ENCODE measurements at regions not wholly inside any gene's neighbourhood (a gene's known extent, or its start where the extent isn't known, plus 50 kb on each side); places are given as distances from the start of the nearest gene placed in this dataset.
"Not testable (repeated sequence)": the region's sequence is repeated elsewhere in the genome, so short reads cannot be mapped to it uniquely, and the experiment has no call there.

DNA sequence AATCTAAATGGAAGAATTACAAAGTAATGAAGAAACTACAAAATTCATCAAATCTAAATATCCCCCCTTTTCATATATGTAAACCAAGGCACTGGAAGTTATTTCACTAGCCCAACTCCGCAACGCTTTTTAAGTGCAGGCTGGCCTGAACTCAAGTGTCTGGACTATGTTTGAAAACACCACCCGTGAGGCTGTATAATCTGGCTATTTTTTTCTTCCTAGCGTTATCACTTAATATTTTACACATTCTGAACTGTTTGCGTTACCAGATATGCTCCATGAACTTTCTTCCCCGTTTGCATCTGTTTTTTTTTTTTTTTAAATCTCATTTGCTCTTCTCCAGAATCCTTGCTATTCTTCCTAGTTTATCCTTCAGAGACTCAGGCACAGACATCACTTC, 619.5 kb upstream of the CBLB start:
- DNase-seq: no peak

DNA sequence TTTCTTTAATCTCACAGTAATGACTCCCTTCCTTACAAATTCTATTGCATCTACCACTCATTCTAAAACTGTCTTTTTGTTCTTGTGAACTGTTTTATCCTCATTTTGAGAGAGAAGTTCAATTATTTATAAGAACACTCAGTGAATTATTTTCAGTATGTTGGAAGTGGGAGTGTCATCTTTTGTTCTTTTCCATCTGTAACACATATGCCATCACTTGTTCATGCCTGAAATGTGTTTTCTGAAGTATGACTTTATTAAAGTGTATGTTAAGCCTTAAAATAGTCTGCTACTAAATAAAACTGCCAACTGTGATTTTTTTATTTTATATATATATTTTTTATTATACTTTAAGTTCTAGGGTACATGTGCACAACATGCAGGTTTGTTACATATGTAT, 623.0 kb upstream of the CBLB start:
- no peak for DNase-seq

DNA sequence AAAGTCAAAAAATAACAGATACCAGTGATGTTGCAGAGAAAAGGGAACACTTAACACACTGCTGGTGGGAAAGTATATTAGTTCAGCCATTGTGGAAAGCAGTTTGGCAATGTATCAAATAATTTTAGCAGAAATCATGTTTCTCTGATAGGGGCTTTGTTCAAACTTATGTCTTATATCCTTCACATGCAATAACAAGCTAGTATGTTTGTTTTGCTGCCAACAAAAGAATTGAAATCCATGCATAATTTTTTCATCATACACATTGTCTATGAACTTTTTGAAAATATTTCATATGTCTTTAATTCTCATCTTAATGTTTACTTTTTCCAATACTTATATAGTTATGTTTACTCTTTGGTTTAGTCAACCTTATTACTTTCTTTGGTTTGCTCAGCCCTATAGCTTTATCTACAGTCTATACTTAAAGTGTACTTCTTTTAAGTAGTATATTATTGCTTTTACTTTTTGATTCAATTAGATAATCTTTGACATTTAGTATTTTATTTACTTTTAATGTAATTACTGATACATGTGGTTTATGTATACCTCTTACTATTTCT, 639.6 kb upstream of the CBLB start:
- DNase-seq: no peak

DNA sequence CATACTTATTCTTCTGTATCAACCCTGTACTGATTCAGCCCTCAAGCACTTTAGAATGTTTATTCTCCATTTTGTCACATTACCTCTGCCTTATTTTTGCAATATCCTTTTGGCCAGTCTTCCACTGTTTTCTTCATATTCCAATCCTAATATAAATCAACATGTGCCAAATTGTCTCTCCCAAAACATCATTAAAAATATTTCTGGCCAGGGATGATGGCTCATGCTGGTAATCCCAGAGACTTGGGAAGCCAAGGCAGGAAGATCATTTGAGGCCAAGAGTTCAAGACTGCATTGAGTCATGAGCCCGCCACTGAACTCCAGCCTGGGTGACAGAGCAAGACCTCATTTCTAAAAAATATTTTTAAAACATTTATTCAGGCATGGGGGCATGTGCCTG, 641.4 kb upstream of the CBLB start:
- DNase-seq: no peak

DNA sequence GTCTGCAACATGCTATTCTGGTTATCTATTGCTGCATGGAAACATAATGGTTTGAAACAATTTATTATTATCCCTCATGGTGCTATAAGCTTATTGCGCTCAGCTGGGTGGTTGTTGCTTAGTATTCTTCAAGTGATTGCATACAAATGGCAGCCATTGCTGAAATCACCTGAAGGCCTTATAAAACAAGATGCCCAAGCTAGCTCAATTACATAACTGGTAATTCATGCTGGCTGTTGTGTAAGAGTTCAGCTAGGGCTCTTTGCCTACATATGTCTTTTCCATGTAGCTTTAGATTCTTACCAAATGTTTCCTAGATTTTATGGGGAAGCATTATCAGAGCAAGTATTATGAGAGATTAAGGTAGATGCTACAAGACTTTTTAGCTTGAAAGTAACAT, 644.0 kb upstream of the CBLB start:
- DNase-seq: no peak

DNA sequence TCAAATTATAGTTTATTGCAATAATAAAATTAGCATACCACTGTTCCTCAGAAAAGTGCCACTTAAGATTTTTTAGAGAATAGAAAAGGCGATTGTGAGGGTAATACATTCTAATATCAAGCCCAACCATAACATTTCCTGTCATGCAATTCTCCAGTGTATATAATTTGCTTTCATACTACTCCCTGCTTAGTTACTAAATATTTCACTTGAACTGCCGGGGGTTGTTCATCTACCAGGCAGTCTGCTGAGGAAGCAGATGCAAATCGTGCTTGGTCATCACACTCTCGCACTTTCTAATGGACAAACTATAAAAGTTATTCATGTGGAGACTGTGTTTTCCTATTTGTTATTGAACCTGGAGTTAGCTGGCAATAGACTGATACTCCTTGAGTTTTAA, 645.6 kb upstream of the CBLB start:
- DNase-seq: no peak

DNA sequence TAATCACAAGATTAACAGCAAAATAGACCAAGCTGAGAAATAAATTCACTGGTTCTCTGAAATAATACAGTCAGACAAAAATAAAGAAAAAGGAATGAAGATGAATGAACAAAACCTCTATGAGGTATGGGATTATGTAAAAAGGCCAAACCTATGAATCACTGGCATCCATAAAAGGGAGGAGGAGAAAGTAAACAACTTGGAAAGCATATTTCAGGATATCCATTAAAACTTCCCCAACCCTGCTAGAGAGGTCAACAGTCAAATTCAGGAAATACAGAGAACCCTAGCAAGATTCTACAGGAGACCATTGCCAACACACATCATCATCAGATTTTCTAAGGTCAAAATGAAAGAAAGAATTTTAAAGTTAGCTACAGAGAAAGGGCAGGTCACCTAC, 649.7 kb upstream of the CBLB start:
- no peak for DNase-seq

DNA sequence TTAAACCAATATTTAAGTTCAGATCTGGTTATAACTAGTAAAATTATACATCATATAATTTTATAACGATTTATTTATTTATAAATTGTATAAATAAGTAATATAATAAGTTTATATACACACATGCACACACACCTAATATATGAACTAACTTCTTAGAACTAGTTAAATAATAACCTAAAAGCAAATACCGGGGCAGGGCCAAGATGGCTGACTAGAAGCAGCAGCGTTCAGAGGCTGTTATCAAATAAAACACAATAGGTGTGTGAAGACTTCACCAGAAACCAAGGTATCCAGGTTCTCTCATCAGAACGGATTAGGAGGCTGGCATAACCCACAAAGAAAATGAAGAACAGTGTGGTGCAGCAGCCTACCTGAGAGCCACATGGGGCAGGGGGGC, 653.6 kb upstream of the CBLB start:
- no peak for DNase-seq

DNA sequence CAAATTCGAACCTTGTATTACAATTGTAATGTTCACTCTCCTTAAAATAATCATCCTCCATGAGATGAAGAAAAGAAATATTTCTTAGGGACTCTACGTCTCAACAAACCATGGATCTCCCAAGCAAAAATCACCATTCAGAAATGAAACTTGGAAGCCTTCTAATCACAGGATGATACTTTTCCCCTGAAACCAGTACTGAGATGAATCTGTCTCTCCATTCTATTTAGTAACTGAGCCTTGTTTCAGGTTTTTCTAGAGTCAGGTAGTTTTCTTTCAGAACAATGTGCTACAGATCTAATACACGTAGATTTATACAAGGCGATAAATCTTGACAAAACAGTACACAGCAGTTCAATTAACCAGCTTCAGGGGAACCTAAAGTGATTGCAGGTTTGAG, 660.1 kb upstream of the CBLB start:
- DNase-seq: no peak

DNA sequence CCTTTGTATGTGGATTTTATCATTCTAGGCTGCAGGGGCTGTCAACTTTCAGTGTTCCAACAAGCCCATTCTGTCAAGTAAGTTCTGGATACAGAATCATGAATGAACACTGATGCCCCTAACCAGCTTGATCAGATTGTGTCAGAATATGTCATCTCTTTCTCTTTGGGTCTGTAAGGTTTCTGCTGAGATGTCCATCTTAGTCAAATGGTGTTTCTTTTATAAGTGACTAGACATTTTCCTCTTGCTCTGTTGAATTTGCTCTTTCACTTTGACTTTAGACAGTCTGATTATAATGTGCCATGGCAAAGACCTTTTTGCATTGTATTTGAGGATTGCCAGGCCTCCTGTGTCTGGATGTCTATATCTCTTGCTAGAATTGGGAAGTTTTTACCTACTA, 660.9 kb upstream of the CBLB start:
- no peak for DNase-seq

DNA sequence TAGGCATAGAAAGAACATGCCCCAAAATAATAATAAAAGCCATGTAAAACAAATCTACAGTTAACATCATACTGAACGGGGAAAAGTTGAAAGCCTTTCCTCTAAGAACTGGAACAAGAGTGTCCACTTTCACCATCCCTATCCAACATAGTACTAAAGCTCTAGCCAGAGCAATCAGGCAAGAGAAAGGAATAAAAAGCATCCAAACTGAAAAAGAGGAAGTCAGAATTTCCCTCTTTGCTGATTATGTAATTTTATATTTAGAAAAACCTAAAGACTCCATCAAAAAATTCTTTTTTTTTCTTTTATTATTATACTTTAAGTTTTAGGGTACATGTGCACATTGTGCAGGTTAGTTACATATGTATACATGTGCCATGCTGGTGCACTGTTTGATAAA, 661.6 kb upstream of the CBLB start:
- DNase-seq: no peak

DNA sequence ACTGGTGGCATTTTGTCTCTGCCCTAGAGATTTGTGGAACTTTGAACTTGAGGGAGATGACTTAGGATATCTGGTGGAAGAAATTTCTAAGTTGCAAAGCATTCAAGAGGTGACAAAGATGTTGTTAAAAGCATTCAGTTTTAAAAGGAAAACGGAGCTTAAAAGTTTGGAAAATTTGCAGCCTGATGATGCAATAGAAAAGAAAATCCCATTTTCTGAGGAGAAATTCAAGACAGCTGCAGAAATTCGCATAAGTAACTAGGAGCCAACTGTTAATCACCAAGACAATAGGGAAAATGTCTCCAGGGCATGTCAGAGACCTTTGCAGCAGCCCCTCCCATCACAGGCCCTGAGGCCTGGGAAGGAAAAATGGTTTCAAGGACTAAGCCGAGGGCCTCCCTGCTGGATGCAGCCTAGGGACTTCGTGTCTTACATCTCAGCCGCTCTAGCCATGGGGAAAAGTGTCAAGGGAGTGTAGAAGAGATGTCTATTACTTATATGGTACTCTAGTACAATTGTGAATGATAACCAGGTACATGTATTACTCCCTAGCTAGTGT, 663.0 kb upstream of the CBLB start:
- DNase-seq: not testable (repeated sequence)

DNA sequence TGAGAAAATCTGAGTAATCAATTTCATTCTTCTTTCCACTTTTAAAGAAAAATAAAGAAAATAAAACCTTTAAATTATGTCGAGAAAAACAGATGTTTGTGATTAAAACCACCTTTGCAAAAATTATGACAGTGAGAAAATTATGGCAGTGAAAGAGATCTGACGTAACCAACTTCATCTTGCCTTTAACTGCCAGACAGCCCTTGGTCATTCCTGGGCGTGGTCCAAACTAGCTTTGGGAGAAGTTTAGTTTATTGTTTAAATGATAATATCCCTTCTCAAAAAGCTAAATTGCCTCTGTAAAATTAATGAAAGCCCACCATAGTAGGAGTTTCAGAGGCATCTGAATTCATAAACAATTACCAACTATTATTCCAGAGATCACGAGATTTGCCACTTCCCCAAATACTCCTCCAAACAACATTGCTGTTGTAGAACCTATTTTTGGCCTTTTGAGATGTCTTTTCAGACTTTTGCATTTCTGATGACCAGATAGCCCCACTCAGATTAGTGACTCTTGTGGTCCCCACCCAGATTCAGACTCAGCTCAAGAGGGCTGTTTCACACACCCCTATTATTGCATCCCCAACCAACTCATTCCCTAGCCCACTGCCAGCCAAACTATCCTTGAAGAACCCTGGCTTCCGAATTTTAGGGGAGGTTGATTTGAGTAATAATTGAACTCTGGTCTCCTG, 664.4 kb upstream of the CBLB start:
- DNase-seq: no peak

DNA sequence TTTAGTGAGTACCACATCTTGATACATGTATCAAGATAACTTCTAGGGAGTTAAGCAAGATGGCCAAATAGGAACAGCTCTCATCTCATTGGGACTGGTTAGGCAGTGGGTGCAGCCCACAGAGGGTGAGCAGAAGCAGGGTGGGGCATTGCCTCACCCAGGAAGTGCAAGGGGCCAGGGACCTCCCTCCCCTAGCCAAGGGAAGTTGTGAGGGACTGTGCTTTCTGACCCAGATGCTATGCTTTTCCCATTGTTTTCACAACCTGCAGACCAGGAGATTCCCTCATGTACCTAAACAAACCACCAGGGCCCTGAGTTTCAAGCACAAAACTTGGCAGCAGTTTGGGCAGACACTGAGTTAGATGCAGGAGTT, 665.0 kb upstream of the CBLB start:
- no peak for DNase-seq

DNA sequence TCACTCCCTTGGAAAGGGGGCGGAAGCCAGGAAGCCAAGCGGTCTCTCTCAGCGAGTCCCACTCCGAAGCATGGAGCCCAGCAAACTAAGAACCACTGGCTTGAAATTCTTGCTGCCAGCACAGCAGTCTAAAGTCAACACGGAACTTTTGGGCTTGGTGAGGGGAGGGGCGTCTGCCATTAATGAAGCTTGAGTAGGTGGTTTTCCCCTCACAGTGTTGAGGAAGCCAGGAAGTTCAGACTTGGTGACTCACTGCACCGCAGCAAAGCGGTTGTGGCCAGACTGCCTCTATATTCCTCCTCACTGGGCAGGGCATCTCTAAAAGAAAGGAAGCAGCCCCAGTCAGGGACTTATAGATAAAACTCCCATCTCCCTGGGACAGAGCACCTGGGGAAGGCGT, 665.4 kb upstream of the CBLB start:
- DNase-seq: no peak

DNA sequence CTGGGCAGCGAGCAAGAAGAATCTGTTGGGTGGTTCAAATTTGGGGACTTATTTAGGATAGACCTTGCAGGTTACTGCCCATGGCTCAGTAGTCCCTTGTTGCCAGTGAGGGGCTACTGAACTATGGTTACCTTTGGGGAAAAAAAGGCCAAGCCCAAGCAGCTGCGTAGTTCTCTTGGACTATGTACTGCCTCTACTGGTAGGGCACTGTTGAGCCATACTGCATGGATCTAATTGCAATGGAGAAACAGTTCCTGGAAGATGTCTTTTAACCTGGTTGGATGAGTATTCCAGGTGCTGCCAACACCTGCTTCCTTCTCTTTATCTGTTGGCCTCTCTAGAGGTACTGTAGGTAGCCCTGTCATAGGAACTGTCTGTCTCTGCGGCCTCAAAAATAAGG, 671.9 kb upstream of the CBLB start:
- no peak for DNase-seq

DNA sequence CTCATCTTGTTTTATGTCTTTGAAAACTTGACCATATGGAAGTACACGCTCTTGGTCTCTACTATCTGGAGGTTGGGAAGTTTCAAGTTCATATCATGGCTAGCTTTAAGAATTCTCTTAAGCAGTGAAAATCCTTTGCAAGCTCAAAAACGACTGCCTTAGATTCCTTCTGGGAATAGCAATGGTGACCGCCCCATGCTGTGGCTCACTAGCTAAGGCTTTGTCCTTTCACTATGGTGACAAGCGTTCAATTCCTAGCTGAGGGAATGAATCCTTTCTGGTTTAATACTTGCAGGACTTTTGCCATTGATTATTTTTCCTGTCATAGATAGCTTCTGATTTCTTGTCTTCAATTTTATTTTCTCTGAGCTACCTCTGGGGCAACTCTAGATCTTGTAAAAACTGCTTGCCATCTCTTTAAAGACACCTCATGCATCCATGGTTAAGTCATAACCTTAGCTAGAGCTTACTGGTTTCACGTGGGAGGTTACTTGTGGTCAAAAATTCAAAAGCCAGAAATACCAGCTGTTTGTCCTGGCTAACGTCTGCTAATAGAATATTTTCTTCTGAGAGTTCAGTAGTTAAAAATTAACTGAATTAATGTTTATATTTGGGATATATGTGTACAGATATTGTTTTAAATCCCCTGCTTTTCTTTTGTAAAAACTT, 673.4 kb upstream of the CBLB start:
- DNase-seq: no peak

DNA sequence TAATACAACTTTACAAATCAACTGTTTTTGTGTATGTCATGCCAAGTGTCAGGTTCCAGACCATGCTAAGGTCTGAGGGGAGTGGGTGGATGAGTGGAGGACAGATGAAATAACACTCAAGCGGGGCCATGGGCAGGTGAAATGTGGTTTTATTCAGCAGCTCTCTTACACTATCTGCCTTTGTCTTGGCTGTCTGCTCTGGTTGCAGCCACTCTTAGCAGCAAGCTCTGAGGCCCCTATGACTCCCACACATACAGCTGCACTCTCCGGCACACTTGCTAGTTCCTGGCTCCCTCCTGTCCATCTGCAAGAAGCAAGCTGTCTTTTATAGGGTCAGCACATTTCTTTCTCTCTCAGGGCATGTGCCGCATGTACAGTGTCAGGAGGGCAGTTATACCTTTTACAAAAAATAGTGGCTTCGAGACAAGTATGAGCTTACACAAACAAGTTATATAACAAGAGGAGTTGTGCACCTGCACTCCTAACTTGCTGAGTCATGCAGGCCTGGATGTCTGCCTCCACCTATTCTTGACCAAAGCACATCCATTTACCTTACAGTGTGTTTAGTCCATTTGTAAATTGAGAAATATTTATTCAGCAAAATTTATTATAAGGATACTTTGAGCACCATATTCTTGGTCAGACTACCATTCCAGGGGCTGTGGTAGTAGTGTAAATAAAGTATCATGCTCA, 683.7 kb upstream of the CBLB start:
- peak; percentile 7 for DNase-seq

DNA sequence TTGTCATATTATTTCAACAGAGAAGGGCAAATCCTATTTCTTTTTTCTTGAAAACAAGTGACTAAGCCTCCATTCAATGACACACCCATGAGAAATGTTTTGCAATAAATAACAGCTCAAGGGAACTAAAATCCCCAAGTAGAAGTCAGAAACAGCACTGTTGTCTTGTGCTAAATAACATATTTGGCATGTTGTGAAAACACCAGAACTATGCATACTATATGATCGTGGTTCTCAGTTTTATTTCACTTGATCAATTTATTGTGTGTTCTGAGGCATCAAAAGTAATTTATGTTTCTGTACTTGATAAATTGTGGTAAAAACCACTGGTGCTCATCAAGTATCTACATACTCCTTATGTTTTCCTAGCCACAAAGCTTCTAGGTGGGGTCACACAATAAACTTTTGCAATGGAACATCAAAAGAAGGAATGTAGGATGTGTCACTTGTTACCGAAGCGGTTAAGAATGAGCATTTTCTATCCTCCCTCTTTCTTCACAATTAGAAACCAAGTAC, 691.7 kb upstream of the CBLB start:
- no peak for DNase-seq

DNA sequence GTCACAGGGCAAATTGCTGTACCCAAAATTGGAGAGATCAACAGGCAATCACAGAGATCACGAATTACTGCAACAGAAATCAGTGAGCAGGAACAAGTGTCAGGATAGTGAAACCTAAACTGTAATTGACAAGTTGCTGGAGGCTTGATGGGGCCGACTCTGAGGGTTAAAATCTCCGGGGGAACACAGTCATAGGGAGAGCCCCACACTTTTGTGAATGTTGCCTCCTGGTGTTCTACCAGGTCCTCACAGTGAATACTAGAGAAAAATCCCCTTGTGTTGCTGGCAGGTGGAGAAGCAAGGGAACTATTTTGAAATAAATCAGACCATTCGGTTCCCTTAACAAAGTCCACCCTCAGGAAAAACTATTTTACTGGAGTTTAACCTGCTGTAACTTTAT, 697.5 kb upstream of the CBLB start:
- no peak for DNase-seq

DNA sequence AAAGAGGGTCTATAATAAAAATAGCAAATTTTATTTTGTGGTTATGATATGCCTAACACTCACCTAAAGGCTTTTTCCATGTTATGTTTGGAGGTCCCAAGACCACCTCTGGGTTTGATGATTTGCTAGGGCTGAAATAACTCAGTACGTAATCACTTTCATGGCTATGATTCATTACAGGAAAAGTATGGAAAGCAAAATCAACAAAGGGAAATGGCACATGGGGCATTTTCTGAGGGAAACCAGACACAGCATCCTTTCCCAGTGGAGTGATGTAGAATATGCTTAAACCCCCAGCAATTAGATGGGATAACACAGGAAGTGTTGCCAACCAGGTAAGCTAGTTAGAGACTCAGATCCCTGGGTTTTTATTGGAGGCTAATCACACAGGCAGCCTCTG, 701.6 kb upstream of the CBLB start:
- DNase-seq: no peak

DNA sequence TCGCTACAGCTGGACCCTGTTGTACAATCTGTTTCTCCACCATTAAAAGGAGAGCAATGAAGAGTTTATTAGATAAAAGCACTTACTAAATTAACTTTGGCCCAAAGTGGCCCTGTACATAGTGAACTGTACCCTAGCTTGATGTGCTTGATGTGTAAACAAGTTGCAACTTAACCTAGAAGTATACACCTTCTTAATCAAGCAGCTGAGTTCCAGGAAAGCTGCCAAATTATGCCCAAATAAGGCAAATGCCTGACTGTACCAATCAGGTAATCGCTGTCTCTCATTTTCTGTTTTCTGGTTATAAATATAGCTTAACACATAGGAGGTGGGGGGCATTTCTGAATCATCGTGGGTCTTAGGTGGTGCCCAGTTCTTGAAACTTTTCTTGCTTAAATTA, 704.8 kb upstream of the CBLB start:
- peak; percentile 54 for DNase-seq

DNA sequence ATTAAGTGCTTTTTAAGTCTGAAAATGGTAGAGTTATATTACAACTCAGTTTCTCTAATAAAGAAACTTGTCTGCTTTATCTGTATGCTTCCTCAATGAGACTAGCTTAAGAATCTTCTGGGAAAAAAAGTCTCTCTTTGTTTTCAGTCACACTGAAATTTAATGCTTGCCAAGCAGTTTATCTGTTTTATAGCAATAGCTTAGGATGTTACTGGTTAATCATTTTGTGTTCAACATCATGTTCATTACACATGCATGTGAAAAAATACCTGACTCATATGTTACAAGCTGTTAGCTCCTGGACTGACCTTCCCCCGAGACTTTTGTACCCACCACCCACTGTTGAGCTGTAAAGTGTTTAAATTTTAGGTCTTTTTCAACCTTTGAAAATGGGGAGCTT, 706.2 kb upstream of the CBLB start:
- DNase-seq: no peak

DNA sequence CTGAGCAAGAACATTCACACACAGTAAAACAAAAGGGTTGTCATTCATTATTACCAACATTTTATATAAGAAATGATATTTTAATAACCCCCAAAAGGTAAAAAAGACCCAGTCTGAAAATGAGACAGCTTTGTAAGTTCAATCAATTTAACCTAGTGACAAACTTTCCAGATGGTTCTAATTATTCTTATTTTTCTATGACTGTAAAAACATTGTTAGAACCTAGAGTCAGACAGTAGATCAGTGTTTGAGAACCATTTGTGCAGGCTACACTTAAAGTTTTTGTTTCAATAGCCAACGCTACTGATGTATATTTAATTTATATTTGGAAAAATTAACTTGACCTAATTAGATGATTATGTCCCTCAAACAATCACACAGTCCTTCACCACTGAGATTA, 708.4 kb upstream of the CBLB start:
- no peak for DNase-seq

Measured in COR-L47 (cell line).